ENCODE measurements at regions not wholly inside any gene's neighbourhood (a gene's known extent, or its start where the extent isn't known, plus 50 kb on each side); places are given as distances from the start of the nearest gene placed in this dataset.

DNA sequence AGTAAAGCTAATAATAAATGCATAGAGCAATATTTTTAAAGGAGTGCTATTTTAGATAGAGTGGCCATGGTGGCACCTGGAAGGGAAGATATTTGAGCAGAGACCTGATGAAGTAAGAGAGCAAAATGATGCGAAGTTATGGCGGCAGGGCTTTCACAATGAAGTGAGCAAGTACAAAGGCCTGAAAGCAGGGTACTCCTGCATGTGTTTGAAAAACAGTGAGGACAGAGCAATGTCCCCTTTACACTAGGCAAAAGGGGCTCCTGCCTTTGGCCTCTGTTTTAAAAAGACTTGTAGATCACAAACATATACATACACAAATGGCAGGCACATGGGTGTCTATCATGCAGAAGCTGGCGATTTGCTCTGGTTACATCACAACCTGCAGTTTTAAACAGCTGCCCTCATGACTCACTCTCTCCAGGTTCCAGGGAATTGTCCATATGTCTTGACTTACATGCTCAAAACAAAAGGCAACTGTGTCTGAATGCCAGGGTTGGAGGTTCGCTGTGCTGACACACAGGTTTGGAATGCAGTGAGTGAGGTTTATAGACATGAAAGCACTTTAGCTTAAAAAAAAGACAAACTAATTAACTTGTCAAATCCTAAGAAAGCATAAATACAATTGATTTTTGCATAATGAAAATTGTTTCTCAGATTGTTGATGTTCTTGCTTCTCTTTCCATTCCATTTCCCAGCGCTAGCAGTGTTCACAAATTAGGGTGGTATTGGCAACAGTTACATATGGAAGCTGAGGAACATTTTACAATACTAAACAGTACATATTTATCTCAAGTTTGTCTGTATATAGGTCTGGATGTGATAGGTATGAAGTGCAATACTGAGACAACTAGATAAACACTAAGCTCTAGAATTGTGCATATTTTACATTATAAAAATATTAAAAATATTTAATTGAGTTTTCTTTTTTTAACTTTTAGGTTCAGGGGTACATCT lies 313.9 kb downstream of the BARHL2 start:
- no peaks in the 10 kb centered on the region for H3K9me3 Mint-ChIP-seq (ENCODE audit: unreplicated experiment)
- no peak for TF ChIP-seq CTCF (IDR thresholded peaks at IDR 0.05; ENCODE audit: unreplicated experiment)
- H3K4me1 Mint-ChIP-seq (ENCODE audit: insufficient read depth, unreplicated experiment), result peaks cover 35% of the 10 kb centered on the region
- CTCF ChIA-PET, result interaction anchor here (0.6 to 1.1 kb wide), 3 partner anchors 10 to 166 kb away, joined by 5 to 6 read pairs (median 6); no protein-coding TSS in a partner anchor
- BruUV-seq (replicated peaks), result no TSS peak
- H3K27ac Mint-ChIP-seq (ENCODE audit: low read depth, unreplicated experiment), result peak overlapping the region; percentile 40
- POLR2A ChIA-PET, result interaction anchor here (0.6 to 2.6 kb wide), 10 partner anchors 9 to 1171 kb away, joined by 3 to 19 read pairs (median 3); no protein-coding TSS in a partner anchor
- H3K27me3 Mint-ChIP-seq (ENCODE audit: insufficient read depth, unreplicated experiment), result no peaks in the 10 kb centered on the region
- H3K4me3 Mint-ChIP-seq (ENCODE audit: unreplicated experiment), result no peak overlapping the region
- peak; percentile 98 for DNase-seq (ENCODE audit: unreplicated experiment)
- intact Hi-C loops (cut with micrococcal nuclease), result loop anchor here (1.0 kb wide), 1 partner anchor 16 kb away; no protein-coding TSS in a partner anchor
- H3K36me3 Mint-ChIP-seq (ENCODE audit: insufficient read depth, unreplicated experiment), result no peaks in the 10 kb centered on the region

DNA sequence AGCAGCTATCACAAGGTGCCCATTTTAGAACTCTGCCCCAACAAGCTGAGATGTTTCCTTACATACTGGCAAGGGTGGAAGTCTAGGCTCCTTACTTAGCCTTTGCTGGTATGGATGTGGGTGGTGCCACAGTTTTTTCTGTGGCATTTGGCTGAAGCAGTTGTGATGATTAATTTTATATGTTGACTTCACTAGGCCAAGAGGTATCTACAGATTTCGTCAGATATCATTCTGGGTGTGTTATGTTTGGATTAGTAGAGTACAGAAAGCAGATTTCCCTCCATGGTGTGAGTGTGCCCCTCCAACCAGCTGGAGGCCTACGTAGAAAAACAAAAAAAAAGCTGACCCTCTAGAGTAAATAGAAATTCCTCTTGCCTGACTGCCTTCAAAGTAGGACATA lies 317.0 kb downstream of the BARHL2 start:
- no peaks in the 10 kb centered on the region for H3K27me3 Mint-ChIP-seq (ENCODE audit: insufficient read depth, unreplicated experiment)
- H3K36me3 Mint-ChIP-seq (ENCODE audit: insufficient read depth, unreplicated experiment), result no peaks in the 10 kb centered on the region
- intact Hi-C loops (cut with micrococcal nuclease), result no loop called here
- H3K4me3 Mint-ChIP-seq (ENCODE audit: unreplicated experiment), result no peak overlapping the region
- POLR2A ChIA-PET, result interaction anchor here (1.3 kb wide), 1 partner anchor 9 kb away, joined by 4 read pairs; no protein-coding TSS in a partner anchor
- H3K9me3 Mint-ChIP-seq (ENCODE audit: unreplicated experiment), result no peaks in the 10 kb centered on the region
- no peak for TF ChIP-seq CTCF (IDR thresholded peaks at IDR 0.05; ENCODE audit: unreplicated experiment)
- BruUV-seq (replicated peaks), result no TSS peak
- peaks cover 35% of the 10 kb centered on the region for H3K4me1 Mint-ChIP-seq (ENCODE audit: insufficient read depth, unreplicated experiment)
- CTCF ChIA-PET, result interaction anchor here (1.1 to 1.6 kb wide), 2 partner anchors 13 to 224 kb away, joined by 3 to 6 read pairs; no protein-coding TSS in a partner anchor
- peak overlapping the region; percentile 74 for H3K27ac Mint-ChIP-seq (ENCODE audit: low read depth, unreplicated experiment)
- peak; percentile 67 for DNase-seq (ENCODE audit: unreplicated experiment)

GRCh38 chr1:90396917-90397316 lies 320.2 kb downstream of the BARHL2 start:
- H3K36me3 Mint-ChIP-seq (ENCODE audit: insufficient read depth, unreplicated experiment), result no peaks in the 10 kb centered on the region
- H3K4me3 Mint-ChIP-seq (ENCODE audit: unreplicated experiment), result no peak overlapping the region
- BruUV-seq (replicated peaks), result no TSS peak
- no peaks in the 10 kb centered on the region for H3K9me3 Mint-ChIP-seq (ENCODE audit: unreplicated experiment)
- peaks cover 26% of the 10 kb centered on the region for H3K4me1 Mint-ChIP-seq (ENCODE audit: insufficient read depth, unreplicated experiment)
- no peak for TF ChIP-seq CTCF (IDR thresholded peaks at IDR 0.05; ENCODE audit: unreplicated experiment)
- CTCF ChIA-PET, result no interaction called here
- intact Hi-C loops (cut with micrococcal nuclease), result no loop called here
- H3K27me3 Mint-ChIP-seq (ENCODE audit: insufficient read depth, unreplicated experiment), result no peaks in the 10 kb centered on the region
- POLR2A ChIA-PET, result no interaction called here
- no peak for DNase-seq (ENCODE audit: unreplicated experiment)
- H3K27ac Mint-ChIP-seq (ENCODE audit: low read depth, unreplicated experiment), result no peak overlapping the region

DNA sequence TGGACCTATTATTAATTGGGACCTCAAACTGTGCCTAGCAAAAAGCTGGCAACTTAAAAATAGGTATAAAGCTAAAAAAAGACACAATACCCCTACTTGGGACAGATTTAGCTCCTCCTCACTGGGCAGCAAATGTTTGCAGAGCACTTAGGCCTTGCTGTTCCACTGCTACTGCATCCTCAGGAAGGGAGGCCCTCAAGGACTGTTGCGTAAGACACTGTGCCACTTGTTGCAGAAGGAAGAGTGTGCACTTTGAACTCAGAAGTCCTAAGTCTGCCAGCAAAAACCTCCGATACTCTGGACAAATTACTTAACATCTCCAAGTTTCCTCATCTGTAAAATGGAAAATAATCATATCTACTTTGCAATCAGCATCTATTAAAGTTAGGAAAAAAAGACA lies 322.9 kb downstream of the BARHL2 start:
- POLR2A ChIA-PET, result interaction anchor here (1.2 kb wide), 1 partner anchor 9 kb away, joined by 6 read pairs; no protein-coding TSS in a partner anchor
- peak; percentile 26 for DNase-seq (ENCODE audit: unreplicated experiment)
- Mint-ChIP-seq H3K9me3 (ENCODE audit: unreplicated experiment) (no peaks in the 10 kb centered on the region), H3K27me3 (ENCODE audit: insufficient read depth, unreplicated experiment) (no peaks in the 10 kb centered on the region), H3K4me3 (ENCODE audit: unreplicated experiment) (no peak overlapping the region), H3K36me3 (ENCODE audit: insufficient read depth, unreplicated experiment) (no peaks in the 10 kb centered on the region), H3K4me1 (ENCODE audit: insufficient read depth, unreplicated experiment) (peaks cover 7% of the 10 kb centered on the region), H3K27ac (ENCODE audit: low read depth, unreplicated experiment) (no peak overlapping the region)
- CTCF ChIA-PET, result interaction anchor here (0.6 kb wide), 1 partner anchor 1517 kb away, joined by 3 read pairs; no protein-coding TSS in a partner anchor
- no peak for TF ChIP-seq CTCF (IDR thresholded peaks at IDR 0.05; ENCODE audit: unreplicated experiment)
- intact Hi-C loops (cut with micrococcal nuclease), result no loop called here
- no TSS peak for BruUV-seq (replicated peaks)

Data from MCF 10A (cell line).